Omental fat pad (tissue), 3 donors: ENCODE measurements at regions not wholly inside any gene's neighbourhood (a gene's known extent, or its start where the extent isn't known, plus 50 kb on each side); places are given as distances from the start of the nearest gene placed in this dataset.
A peak's percentile ranks its signal among the peaks of the same experiment; 100 is the strongest.

Experiments
- ATAC-seq: fragments of 150-250 bp; one replicate; pipeline ENCODE4 v1.9.1; 2016; ENCODE audit warnings: mild to moderate bottlenecking, moderate library complexity; ENCODE audit not compliant: low FRiP score
- DNase-seq: peaks from one replicate; pipeline ENCODE4 v3.0.0-alpha.2; 2019; ENCODE audit warnings: low spot score
- TF ChIP-seq, protein P1 (sequence below), 3 donors: fragments of 450-650 bp; IDR thresholded peaks; one replicate each; pipeline ENCODE4 v1.5.1; 2016 to 2017; ENCODE audit warnings: antibody characterized with exemption in 3 of 3, mild to moderate bottlenecking in 3 of 3, moderate library complexity in 2 of 3

- DNase-seq (no peak), ATAC-seq (no peak)
- TF ChIP-seq, protein P1, sequence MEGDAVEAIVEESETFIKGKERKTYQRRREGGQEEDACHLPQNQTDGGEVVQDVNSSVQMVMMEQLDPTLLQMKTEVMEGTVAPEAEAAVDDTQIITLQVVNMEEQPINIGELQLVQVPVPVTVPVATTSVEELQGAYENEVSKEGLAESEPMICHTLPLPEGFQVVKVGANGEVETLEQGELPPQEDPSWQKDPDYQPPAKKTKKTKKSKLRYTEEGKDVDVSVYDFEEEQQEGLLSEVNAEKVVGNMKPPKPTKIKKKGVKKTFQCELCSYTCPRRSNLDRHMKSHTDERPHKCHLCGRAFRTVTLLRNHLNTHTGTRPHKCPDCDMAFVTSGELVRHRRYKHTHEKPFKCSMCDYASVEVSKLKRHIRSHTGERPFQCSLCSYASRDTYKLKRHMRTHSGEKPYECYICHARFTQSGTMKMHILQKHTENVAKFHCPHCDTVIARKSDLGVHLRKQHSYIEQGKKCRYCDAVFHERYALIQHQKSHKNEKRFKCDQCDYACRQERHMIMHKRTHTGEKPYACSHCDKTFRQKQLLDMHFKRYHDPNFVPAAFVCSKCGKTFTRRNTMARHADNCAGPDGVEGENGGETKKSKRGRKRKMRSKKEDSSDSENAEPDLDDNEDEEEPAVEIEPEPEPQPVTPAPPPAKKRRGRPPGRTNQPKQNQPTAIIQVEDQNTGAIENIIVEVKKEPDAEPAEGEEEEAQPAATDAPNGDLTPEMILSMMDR (IDR thresholded peaks at IDR 0.05): no peak
These were observed 157.6 kb upstream of the GSE1 start for GRCh38 chr16:85455534-85455933.

GRCh38 chr16:85457366-85457765, 155.8 kb upstream of the GSE1 start:
- TF ChIP-seq, protein P1 (IDR thresholded peaks at IDR 0.05): no peak
- no peak for ATAC-seq
- DNase-seq: no peak

- no peak for DNase-seq
- TF ChIP-seq, protein P1 (IDR thresholded peaks at IDR 0.05): no peak
These were observed 154.2 kb upstream of the GSE1 start for GRCh38 chr16:85458968-85459367.

GRCh38 chr16:85459529-85460251, 153.4 kb upstream of the GSE1 start:
- no peak for ATAC-seq
- TF ChIP-seq, protein P1 (IDR thresholded peaks at IDR 0.05): no peak
- DNase-seq: no peak

More at GRCh38 chr16:85458968-85459367, 154.2 kb upstream of the GSE1 start:
- no peak for ATAC-seq

DNA sequence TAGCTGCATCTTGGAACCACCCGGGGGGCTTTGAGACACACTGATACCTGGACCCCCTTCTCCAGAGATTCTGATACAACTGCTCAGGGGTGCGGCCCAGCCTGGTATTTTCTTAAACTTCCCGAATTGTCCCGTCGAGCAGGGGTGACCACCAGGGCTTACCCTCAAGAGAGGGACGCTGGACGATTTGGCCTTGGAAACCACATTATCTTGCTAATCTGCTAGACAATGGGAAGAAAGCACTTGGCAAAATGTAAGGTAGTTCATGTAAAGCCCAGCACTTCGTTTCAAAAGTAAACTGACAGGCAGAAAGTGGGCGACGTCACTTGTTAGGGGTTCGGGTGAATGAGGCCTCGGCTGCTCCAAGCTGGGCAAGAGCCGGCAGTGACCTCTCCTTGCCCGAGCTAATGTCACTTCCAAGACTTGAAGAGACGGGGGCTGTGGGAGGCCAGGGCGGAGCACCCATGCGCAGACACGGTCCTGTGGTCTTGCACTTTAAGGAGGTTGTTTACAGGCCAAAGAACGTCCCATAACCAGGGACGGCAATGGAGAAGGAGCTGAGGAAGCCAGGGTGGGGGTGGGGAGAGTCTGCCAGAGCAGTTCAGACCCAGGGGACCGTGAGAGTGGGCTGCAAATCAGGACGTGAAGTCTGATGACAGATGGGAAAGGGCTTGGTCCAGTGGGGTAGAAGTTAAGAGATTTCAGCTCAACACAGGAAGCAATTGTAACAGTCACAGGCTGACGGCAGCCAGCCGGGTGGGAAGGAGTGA, 152.7 kb upstream of the GSE1 start:
- TF ChIP-seq, protein P1 (IDR thresholded peaks at IDR 0.05): no peak
- no peak for DNase-seq
- peak; percentile 24 for ATAC-seq

GRCh38 chr16:85461022-85461813, 151.9 kb upstream of the GSE1 start:
- TF ChIP-seq, protein P1 (IDR thresholded peaks at IDR 0.05): no peak
- ATAC-seq (peak; percentile 31), DNase-seq (no peak)
